ENCODE measurements at regions not wholly inside any gene's neighbourhood (a gene's known extent, or its start where the extent isn't known, plus 50 kb on each side); places are given as distances from the start of the nearest gene placed in this dataset.

DNA sequence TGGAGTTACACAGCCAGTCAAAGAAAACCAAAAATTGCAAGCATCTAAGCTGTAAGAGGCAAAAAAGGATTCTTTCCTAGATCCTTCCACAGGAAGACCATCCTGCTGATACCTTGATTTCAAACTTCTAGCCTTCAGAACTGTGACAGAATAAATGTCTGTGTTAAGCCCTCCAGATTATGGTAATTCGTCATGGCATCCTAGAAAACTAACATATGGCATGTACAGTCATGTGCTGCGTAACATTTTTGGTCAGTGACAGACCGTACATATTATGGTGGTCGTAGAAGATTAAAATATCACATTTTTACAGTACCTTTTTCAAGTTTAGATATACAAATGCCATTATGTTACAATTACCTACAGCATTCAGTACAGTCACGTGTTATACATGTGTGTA is 660.9 kb upstream of the LMO3 start:
- TF ChIP-seq, protein P1, sequence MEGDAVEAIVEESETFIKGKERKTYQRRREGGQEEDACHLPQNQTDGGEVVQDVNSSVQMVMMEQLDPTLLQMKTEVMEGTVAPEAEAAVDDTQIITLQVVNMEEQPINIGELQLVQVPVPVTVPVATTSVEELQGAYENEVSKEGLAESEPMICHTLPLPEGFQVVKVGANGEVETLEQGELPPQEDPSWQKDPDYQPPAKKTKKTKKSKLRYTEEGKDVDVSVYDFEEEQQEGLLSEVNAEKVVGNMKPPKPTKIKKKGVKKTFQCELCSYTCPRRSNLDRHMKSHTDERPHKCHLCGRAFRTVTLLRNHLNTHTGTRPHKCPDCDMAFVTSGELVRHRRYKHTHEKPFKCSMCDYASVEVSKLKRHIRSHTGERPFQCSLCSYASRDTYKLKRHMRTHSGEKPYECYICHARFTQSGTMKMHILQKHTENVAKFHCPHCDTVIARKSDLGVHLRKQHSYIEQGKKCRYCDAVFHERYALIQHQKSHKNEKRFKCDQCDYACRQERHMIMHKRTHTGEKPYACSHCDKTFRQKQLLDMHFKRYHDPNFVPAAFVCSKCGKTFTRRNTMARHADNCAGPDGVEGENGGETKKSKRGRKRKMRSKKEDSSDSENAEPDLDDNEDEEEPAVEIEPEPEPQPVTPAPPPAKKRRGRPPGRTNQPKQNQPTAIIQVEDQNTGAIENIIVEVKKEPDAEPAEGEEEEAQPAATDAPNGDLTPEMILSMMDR (IDR thresholded peaks at IDR 0.05): no peak
- Mint-ChIP-seq H3K27me3 (ENCODE audit: low read depth) (peaks cover 1% of the 10 kb centered on the region), H3K4me3 (ENCODE audit: unreplicated experiment) (no peak overlapping the region), H3K9me3 (ENCODE audit: low read depth) (no peaks in the 10 kb centered on the region), H3K36me3 (ENCODE audit: low read depth) (no peaks in the 10 kb centered on the region), H3K4me1 (ENCODE audit: low read depth) (no peaks in the 10 kb centered on the region), H3K27ac (ENCODE audit: unreplicated experiment) (no peak overlapping the region)
- no peak for DNase-seq (ENCODE audit: low spot score)

DNA sequence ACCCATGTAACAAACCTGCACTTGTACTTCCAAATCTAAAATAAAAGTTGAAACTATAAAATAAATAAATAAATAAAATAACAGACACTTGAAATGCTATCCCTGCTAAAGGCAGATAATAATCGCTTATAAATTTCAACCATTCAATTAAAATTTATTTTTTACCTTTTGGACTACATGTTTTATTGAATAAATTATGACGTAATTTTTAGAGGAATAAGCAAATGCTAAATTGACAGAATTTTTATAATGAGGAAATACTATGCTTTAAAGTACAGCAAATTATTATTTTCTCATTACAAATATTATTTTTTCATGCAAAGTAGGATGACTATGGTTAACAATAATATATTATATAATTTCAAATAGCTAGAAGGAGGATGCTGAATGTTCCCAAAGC is 658.6 kb upstream of the LMO3 start:
- TF ChIP-seq, protein P1 (IDR thresholded peaks at IDR 0.05): no peak
- no peaks in the 10 kb centered on the region for H3K9me3 Mint-ChIP-seq (ENCODE audit: low read depth)
- no peaks in the 10 kb centered on the region for H3K4me1 Mint-ChIP-seq (ENCODE audit: low read depth)
- peaks cover 1% of the 10 kb centered on the region for H3K27me3 Mint-ChIP-seq (ENCODE audit: low read depth)
- no peaks in the 10 kb centered on the region for H3K36me3 Mint-ChIP-seq (ENCODE audit: low read depth)
- H3K4me3 Mint-ChIP-seq (ENCODE audit: unreplicated experiment): no peak overlapping the region
- DNase-seq (ENCODE audit: low spot score): no peak
- H3K27ac Mint-ChIP-seq (ENCODE audit: unreplicated experiment): no peak overlapping the region

DNA sequence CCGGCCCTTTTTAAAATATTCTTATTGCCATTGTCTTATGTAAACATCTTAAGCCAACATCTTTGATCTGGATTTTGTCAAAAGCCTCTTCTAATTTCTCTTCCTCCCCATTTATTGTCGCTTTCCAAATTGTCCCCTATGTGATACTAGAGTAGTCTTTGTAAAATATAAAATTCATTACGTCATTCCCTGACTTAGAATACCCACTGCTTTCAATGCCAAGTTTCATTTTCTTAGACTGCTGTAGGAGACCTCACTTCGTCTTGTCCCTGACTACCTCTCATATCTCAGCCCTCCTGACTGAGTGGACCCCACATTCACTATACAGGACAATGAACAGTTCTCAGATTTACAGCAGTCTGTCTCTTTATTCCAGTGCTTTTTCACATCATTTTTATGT is 633.9 kb upstream of the LMO3 start:
- Mint-ChIP-seq H3K4me3 (ENCODE audit: unreplicated experiment) (no peak overlapping the region), H3K27me3 (ENCODE audit: low read depth) (no peaks in the 10 kb centered on the region), H3K36me3 (ENCODE audit: low read depth) (no peaks in the 10 kb centered on the region), H3K4me1 (ENCODE audit: low read depth) (no peaks in the 10 kb centered on the region), H3K9me3 (ENCODE audit: low read depth) (peaks cover 19% of the 10 kb centered on the region), H3K27ac (ENCODE audit: unreplicated experiment) (no peak overlapping the region)
- DNase-seq (ENCODE audit: low spot score): no peak
- TF ChIP-seq, protein P1 (IDR thresholded peaks at IDR 0.05): no peak

DNA sequence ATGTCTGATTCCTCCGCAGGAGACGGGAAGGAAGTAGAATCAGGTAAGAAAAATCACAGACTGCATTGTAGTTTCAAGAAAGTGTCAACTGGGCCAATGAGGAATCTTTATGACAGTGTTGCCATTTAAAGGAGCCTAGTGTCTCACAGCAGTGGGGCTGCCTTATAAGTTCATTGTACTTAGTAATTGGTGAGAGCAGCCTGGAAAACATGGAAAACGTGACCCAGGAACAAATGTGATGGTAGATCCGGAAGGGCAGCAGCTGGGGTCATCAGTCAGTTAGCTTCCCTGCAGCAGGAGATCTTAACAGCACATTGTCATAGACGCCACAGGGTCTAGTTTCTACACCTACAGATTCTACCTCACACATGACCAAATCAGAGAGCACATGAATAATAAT is 630.0 kb upstream of the LMO3 start:
- DNase-seq (ENCODE audit: low spot score): no peak
- no peaks in the 10 kb centered on the region for H3K27me3 Mint-ChIP-seq (ENCODE audit: low read depth)
- H3K27ac Mint-ChIP-seq (ENCODE audit: unreplicated experiment): no peak overlapping the region
- H3K9me3 Mint-ChIP-seq (ENCODE audit: low read depth): no peaks in the 10 kb centered on the region
- TF ChIP-seq, protein P1 (IDR thresholded peaks at IDR 0.05): no peak
- no peak overlapping the region for H3K4me3 Mint-ChIP-seq (ENCODE audit: unreplicated experiment)
- no peaks in the 10 kb centered on the region for H3K4me1 Mint-ChIP-seq (ENCODE audit: low read depth)
- no peaks in the 10 kb centered on the region for H3K36me3 Mint-ChIP-seq (ENCODE audit: low read depth)

DNA sequence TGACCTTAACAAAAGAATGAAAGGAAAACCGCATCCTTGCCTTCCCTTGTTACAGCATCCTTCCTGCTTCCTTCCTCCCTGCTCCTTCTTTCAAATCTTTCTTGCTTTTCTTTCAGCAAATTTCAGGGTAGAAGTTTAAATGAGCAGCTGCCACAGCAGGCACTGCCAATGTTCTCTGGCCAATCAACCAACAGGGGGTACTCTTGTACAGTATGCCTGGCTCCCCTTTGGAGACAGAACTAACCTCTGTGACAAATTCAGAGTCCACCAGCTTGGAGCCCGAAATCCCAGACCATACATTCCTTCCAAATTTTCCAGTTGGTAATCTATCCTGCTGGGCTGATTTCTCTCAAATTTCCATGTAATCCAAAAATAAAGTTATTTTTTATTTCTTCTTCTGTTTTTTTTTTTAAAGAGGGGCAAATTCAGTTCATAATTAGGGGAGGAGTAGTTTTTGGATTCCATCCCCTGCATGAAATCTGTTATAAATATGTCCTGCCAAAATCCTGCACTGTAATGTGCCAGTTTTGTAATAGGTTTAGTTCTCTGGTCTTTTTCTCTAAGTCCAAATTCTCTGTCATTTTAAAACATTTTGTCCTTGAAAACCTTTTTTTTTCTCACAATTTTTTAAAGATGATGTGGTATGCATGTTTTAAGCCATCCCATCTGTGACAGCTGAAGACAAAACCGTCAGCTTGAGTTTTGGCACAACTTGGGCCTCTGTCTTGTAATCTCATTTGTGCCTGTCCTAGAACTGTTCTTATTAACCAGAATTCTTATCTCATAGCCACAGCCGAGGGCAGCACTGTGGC is 610.0 kb upstream of the LMO3 start:
- Mint-ChIP-seq H3K27ac (ENCODE audit: unreplicated experiment) (no peak overlapping the region), H3K36me3 (ENCODE audit: low read depth) (no peaks in the 10 kb centered on the region), H3K27me3 (ENCODE audit: low read depth) (no peaks in the 10 kb centered on the region), H3K4me3 (ENCODE audit: unreplicated experiment) (no peak overlapping the region), H3K9me3 (ENCODE audit: low read depth) (no peaks in the 10 kb centered on the region), H3K4me1 (ENCODE audit: low read depth) (no peaks in the 10 kb centered on the region)
- TF ChIP-seq, protein P1 (IDR thresholded peaks at IDR 0.05): no peak
- DNase-seq (ENCODE audit: low spot score): no peak
